DND-41 (cell line): ENCODE measurements at regions not wholly inside any gene's neighbourhood (a gene's known extent, or its start where the extent isn't known, plus 50 kb on each side); places are given as distances from the start of the nearest gene placed in this dataset.

Experiments used
- CTCF ChIP-seq: IDR thresholded peaks from 2 replicates; pipeline ENCODE4 v1.5.1; 2012; ENCODE audit warnings: borderline replicate concordance, low read length, moderate library complexity, mild to moderate bottlenecking; ENCODE audit not compliant: poor library complexity, severe bottlenecking; ENCODE audit errors: extremely low read depth
- EZH2 ChIP-seq: IDR thresholded peaks from 3 replicates; pipeline ENCODE4 v1.6.1; 2012; ENCODE audit warnings: borderline replicate concordance, low read depth, mild to moderate bottlenecking, moderate library complexity, low read length, inconsistent platforms; ENCODE audit not compliant: severe bottlenecking

GRCh38 chrX:20350596-20350995 is 83.9 kb upstream of the RPS6KA3 start:
- TF ChIP-seq EZH2: no peak
- TF ChIP-seq CTCF: no peak
